Suppressor macrophage treated with lipopolysaccharide for 4 hours (primary cell): ENCODE measurements at regions not wholly inside any gene's neighbourhood (a gene's known extent, or its start where the extent isn't known, plus 50 kb on each side); places are given as distances from the start of the nearest gene placed in this dataset.
"Not testable (repeated sequence)": the region's sequence is repeated elsewhere in the genome, so short reads cannot be mapped to it uniquely, and the experiment has no call there.

Experiments
- DNase-seq: peaks from one replicate; pipeline ENCODE4 v3.0.0-alpha.2; 2020

GRCh38 chr4:81375745-81376144, 96.0 kb downstream of the RASGEF1B start:
- DNase-seq, result no peak

- DNase-seq, result no peak
Observed at GRCh38 chr4:81369886-81370285, 101.8 kb downstream of the RASGEF1B start.

GRCh38 chr4:81366779-81367178, 104.9 kb downstream of the RASGEF1B start:
- no peak for DNase-seq

- no peak for DNase-seq
Observed at GRCh38 chr4:81360737-81361136, 111.0 kb downstream of the RASGEF1B start.

GRCh38 chr4:81359207-81359606, 112.5 kb downstream of the RASGEF1B start:
- no peak for DNase-seq

GRCh38 chr4:81358154-81358553, 113.6 kb downstream of the RASGEF1B start:
- no peak for DNase-seq

GRCh38 chr4:81356621-81357020, 115.1 kb downstream of the RASGEF1B start:
- DNase-seq, result no peak

- no peak for DNase-seq
Observed at GRCh38 chr4:81355136-81355535, 116.6 kb downstream of the RASGEF1B start.

GRCh38 chr4:81353861-81354260, 117.8 kb downstream of the RASGEF1B start:
- DNase-seq, result no peak

- no peak for DNase-seq
Observed at GRCh38 chr4:81352446-81352835, 119.3 kb downstream of the RASGEF1B start.

GRCh38 chr4:81351654-81352445, 119.9 kb downstream of the RASGEF1B start:
- DNase-seq, result peak; percentile 76

- DNase-seq, result no peak
Observed at GRCh38 chr4:81350040-81350439, 121.7 kb downstream of the RASGEF1B start.

GRCh38 chr4:81348778-81349094, 123.0 kb downstream of the RASGEF1B start:
- no peak for DNase-seq

- no peak for DNase-seq
Observed at GRCh38 chr4:81348086-81348777, 123.5 kb downstream of the RASGEF1B start.

GRCh38 chr4:81346719-81347118, 125.0 kb downstream of the RASGEF1B start:
- no peak for DNase-seq

- no peak for DNase-seq
Observed at GRCh38 chr4:81343536-81343935, 128.2 kb downstream of the RASGEF1B start.

GRCh38 chr4:81343046-81343445, 128.0 kb upstream of the PRKG2 start:
- no peak for DNase-seq

GRCh38 chr4:81337211-81337610, 122.2 kb upstream of the PRKG2 start:
- DNase-seq, result no peak

- no peak for DNase-seq
Observed at GRCh38 chr4:81335122-81335912, 120.3 kb upstream of the PRKG2 start.

GRCh38 chr4:81330018-81330417, 115.0 kb upstream of the PRKG2 start:
- DNase-seq, result no peak

- no peak for DNase-seq
Observed at GRCh38 chr4:81326581-81326980, 111.6 kb upstream of the PRKG2 start.

GRCh38 chr4:81324594-81324993, 109.6 kb upstream of the PRKG2 start:
- DNase-seq, result not testable (repeated sequence)

GRCh38 chr4:81319657-81320056, 104.6 kb upstream of the PRKG2 start:
- no peak for DNase-seq
